ENCODE measurements at regions not wholly inside any gene's neighbourhood (a gene's known extent, or its start where the extent isn't known, plus 50 kb on each side); places are given as distances from the start of the nearest gene placed in this dataset.

DNA sequence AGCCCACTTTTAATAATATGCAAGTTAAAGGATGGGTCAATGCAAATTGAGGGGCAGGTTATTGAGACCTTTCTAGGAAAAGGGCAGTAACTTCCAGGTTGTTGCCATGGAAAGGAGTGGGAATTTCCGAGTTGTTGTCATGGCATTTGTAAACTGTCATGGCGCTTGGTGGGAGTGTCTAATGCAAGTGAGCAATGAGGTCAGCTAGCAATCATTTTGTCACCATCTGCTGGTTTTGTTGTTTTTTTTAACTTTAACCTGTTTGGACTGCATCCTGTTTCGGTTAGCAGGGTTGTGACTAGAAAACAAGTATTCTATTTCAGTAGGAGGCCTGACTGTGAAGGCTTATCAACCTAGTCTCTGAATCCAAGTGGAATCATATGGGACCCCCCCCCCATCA lies 85.8 kb upstream of the TSPAN11 start:
- TF ChIP-seq CTCF (conservative IDR thresholded peaks at IDR 0.05) = no peak
- no peak overlapping the region for H3K27ac ChIP-seq

GRCh38 chr12:30839643-30840220 lies 85.0 kb upstream of the CAPRIN2 start:
- TF ChIP-seq CTCF (conservative IDR thresholded peaks at IDR 0.05) = no peak
- no peak overlapping the region for H3K27ac ChIP-seq

DNA sequence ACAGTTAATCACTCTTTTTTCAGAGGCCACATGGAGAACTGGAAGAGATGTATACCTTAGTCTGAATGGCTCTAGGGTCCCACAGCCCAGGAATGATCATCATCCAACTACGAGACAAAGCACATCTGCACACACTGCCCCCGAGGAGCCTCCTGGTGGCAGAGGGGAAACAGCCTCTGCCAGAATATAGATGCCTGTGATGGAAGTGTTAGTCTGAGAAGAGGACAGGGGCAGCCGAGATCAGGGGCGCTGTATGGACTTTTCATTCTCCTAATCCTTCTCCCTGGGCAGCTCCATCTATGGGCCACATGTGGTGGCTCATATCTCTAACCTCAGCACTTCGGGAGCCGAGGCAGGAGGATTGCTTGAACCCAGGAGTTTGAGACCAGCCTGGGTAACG lies 82.8 kb upstream of the CAPRIN2 start:
- H3K27ac ChIP-seq = no peak overlapping the region
- 0 out of 2 replicates have a peak, but pooled peaks have one; percentile 9 for TF ChIP-seq CTCF (conservative IDR thresholded peaks at IDR 0.05)

GRCh38 chr12:30836656-30837445 lies 82.1 kb upstream of the CAPRIN2 start:
- no peak for TF ChIP-seq CTCF (conservative IDR thresholded peaks at IDR 0.05)
- H3K27ac ChIP-seq = no peak overlapping the region

DNA sequence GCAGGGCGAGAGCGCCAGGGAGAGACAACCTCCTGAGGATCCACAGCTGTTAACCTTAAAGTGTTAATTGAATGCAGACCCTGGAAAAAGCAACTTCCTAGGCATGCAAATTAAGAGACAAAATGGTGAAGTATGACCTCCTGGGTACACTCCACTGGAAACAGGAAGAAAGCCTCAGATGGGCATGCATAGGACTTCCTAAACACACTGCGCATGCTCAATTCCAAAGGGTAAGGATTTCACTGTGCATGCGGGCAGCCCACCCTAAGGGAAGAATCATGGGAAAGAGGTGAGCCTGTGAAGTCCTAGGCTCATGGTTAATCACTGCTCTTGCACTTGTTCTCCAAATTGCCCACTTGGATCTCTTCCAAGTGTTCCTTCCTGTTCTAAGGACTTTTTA lies 80.5 kb upstream of the CAPRIN2 start:
- TF ChIP-seq CTCF (conservative IDR thresholded peaks at IDR 0.05) = no peak
- H3K27ac ChIP-seq = no peak overlapping the region

- no peak overlapping the region for H3K27ac ChIP-seq
- no peak for TF ChIP-seq CTCF (conservative IDR thresholded peaks at IDR 0.05)
Measured at GRCh38 chr12:30830751-30831150, 76.0 kb upstream of the CAPRIN2 start.

- H3K27ac ChIP-seq = no peak overlapping the region
- no peak for TF ChIP-seq CTCF (conservative IDR thresholded peaks at IDR 0.05)
Measured at GRCh38 chr12:30829876-30830275, 75.1 kb upstream of the CAPRIN2 start.

Measured in VCaP (cell line).